Kidney (tissue), 13 donors: ENCODE measurements at regions not wholly inside any gene's neighbourhood (a gene's known extent, or its start where the extent isn't known, plus 50 kb on each side); places are given as distances from the start of the nearest gene placed in this dataset.
"Not testable (repeated sequence)": the region's sequence is repeated elsewhere in the genome, so short reads cannot be mapped to it uniquely, and the experiment has no call there.

Source experiments
- DNase-seq, 5 donors: peaks; one replicate each; pipeline ENCODE4 v3.0.0-alpha.2; 2013 to 2020
- FAIRE-seq: peaks from 2 replicates; lab custom pipeline; 2012; peaks lifted over from hg19 to GRCh38; lab: Jason Lieb, UNC
- H3K27ac ChIP-seq, 2 donors: one replicate each; pipeline ENCODE4 v1.7.0; 2013; ENCODE audit warnings: low read depth in 2 of 2, low read length in 2 of 2, inconsistent platforms in 1 of 2
- H3K27me3 ChIP-seq: one replicate; pipeline ENCODE4 v1.7.1; 2013; ENCODE audit warnings: low read length, inconsistent platforms; ENCODE audit not compliant: control insufficient read depth, insufficient read depth
- H3K36me3 ChIP-seq, 3 donors: one replicate each; pipeline versions ENCODE4 v1.7.0 to v1.7.1; 2013; ENCODE audit warnings: low read length in 3 of 3, control low read depth in 1 of 3, inconsistent platforms in 1 of 3; ENCODE audit not compliant: insufficient read depth in 3 of 3, control insufficient read depth in 2 of 3
- H3K4me1 ChIP-seq, 3 donors: one replicate each; pipeline versions ENCODE4 v1.7.0 to v1.7.1; 2013; ENCODE audit warnings: low read length in 3 of 3, inconsistent platforms in 1 of 3, low read depth in 1 of 3; ENCODE audit not compliant: control insufficient read depth in 2 of 3, insufficient read depth in 2 of 3
- H3K4me3 ChIP-seq, 3 donors: one replicate each; pipeline versions ENCODE4 v1.7.0 to v1.8.1; 2013; ENCODE audit warnings: low read length in 3 of 3, control low read depth in 1 of 3, inconsistent platforms in 1 of 3
- H3K9ac ChIP-seq, 3 donors: one replicate each; pipeline versions ENCODE4 v1.7.0 to v1.7.1; 2013; ENCODE audit warnings: low read length in 3 of 3, control low read depth in 1 of 3, inconsistent platforms in 1 of 3
- H3K9me3 ChIP-seq, 3 donors: one replicate each; pipeline versions ENCODE4 v1.7.0 to v1.7.1; 2013; ENCODE audit warnings: low read length in 3 of 3, control low read depth in 1 of 3, inconsistent platforms in 1 of 3; ENCODE audit not compliant: control insufficient read depth in 2 of 3, insufficient read depth in 1 of 3
- CTCF ChIP-seq: IDR thresholded peaks from 3 replicates; pipeline ENCODE4 v1.5.1; 2012; ENCODE audit warnings: mild to moderate bottlenecking, moderate library complexity, borderline replicate concordance; ENCODE audit not compliant: insufficient read depth; ENCODE audit errors: extremely low read depth
- intact Hi-C: fragments of 100-400 bp; cut with DNase I; formaldehyde crosslinking; loops from one replicate; pipeline ENCODE4 v1.11.1; 2022
- donor health status: control.
- donor health status: control.
- donor health status: control.
- donor health status: control.
- donor health status: control.
- donor health status: DM: yes; HTN: yes; CAD: no.
- donor health status: Normal renal cell carcinoma (clear cell type).

GRCh38 chrX:45622042-45622423 lies 421.4 kb upstream of the DIPK2B start:
- intact Hi-C loops: no loop called here
- no peak overlapping the region for H3K9ac ChIP-seq

GRCh38 chrX:45621376-45622041 lies 420.8 kb upstream of the DIPK2B start:
- H3K9ac ChIP-seq: no peak overlapping the region
- H3K9me3 ChIP-seq: no peaks in the 10 kb centered on the region
- no peaks in the 10 kb centered on the region for H3K27me3 ChIP-seq
- H3K27ac ChIP-seq: no peak overlapping the region
- no peak for FAIRE-seq
- H3K36me3 ChIP-seq: no peaks in the 10 kb centered on the region
- no peak for DNase-seq
- intact Hi-C loops: no loop called here
- peaks cover 0 to 3% (median 0%) of the 10 kb centered on the region in 3 donors for H3K4me1 ChIP-seq
- H3K4me3 ChIP-seq: no peak overlapping the region
- no peak for TF ChIP-seq CTCF

More at GRCh38 chrX:45622042-45622423, 421.4 kb upstream of the DIPK2B start:
- no peak for TF ChIP-seq CTCF
- Histone ChIP-seq H3K4me1 (peaks cover 0 to 3% (median 0%) of the 10 kb centered on the region in 3 donors), H3K4me3 (no peak overlapping the region), H3K27ac (peak overlapping the region in 1 of 2 donors; percentile 65), H3K27me3 (no peaks in the 10 kb centered on the region), H3K9me3 (no peaks in the 10 kb centered on the region), H3K36me3 (no peaks in the 10 kb centered on the region)
- DNase-seq (no peak), FAIRE-seq (no peak)

- TF ChIP-seq CTCF: no peak
- H3K4me3 ChIP-seq: no peak overlapping the region
- peaks cover 0 to 3% (median 0%) of the 10 kb centered on the region in 3 donors for H3K4me1 ChIP-seq
- H3K9me3 ChIP-seq: no peaks in the 10 kb centered on the region
- no peaks in the 10 kb centered on the region for H3K36me3 ChIP-seq
- no peak overlapping the region for H3K9ac ChIP-seq
- FAIRE-seq (no peak), DNase-seq (no peak)
- H3K27ac ChIP-seq: no peak overlapping the region
- intact Hi-C loops: no loop called here
- no peaks in the 10 kb centered on the region for H3K27me3 ChIP-seq
Observed at GRCh38 chrX:45619290-45619689, 418.6 kb upstream of the DIPK2B start.

GRCh38 chrX:45615591-45615990 lies 414.9 kb upstream of the DIPK2B start:
- FAIRE-seq, H3K36me3 ChIP-seq, H3K9me3 ChIP-seq, DNase-seq, H3K9ac ChIP-seq, intact Hi-C loops, H3K4me3 ChIP-seq, H3K4me1 ChIP-seq, H3K27me3 ChIP-seq, H3K27ac ChIP-seq: not testable (repeated sequence)
